Vagina (tissue), 2 donors: ENCODE measurements at regions not wholly inside any gene's neighbourhood (a gene's known extent, or its start where the extent isn't known, plus 50 kb on each side); places are given as distances from the start of the nearest gene placed in this dataset.

Source experiments
- DNase-seq, 2 donors: peaks; one replicate each; pipeline ENCODE4 v3.0.0-alpha.2; 2017; ENCODE audit errors: extremely low spot score in 2 of 2
- H3K27ac ChIP-seq: fragments of 200-600 bp; sonication (generic); one replicate; pipeline ENCODE4 v1.5.1; 2019
- H3K27me3 ChIP-seq: fragments of 200-600 bp; sonication (generic); one replicate; pipeline ENCODE4 v1.5.1; 2019
- H3K36me3 ChIP-seq, 2 donors: fragments of 200-600 bp; sonication (generic); one replicate each; pipeline ENCODE4 v1.5.1; 2017 to 2019
- H3K4me1 ChIP-seq: fragments of 200-600 bp; sonication (generic); one replicate; pipeline ENCODE4 v1.5.1; 2019
- H3K4me3 ChIP-seq, 2 donors: fragments of 200-600 bp; sonication (generic); 1 replicate in 1 of 2; 2 replicates in 1 of 2; pipeline ENCODE4 v1.5.1; 2016 to 2019
- H3K9me3 ChIP-seq: fragments of 200-600 bp; sonication (generic); one replicate; pipeline ENCODE4 v1.5.1; 2019
- POLR2A ChIP-seq, 2 donors: fragments of 450-650 bp; IDR thresholded peaks; one replicate each; pipeline ENCODE4 v1.6.1; 2017; ENCODE audit warnings: antibody characterized with exemption in 2 of 2, mild to moderate bottlenecking in 2 of 2, moderate library complexity in 2 of 2
- POLR2AphosphoS5 ChIP-seq, 2 donors: sonication (generic); formaldehyde crosslinking; IDR thresholded peaks; one replicate each; pipeline ENCODE4 v1.9.0; 2017; ENCODE audit warnings: antibody characterized with exemption in 2 of 2, mild to moderate bottlenecking in 2 of 2, low read depth in 1 of 2; ENCODE audit not compliant: insufficient read depth in 1 of 2
- intact Hi-C: fragments of 100-400 bp; cut with DNase I; formaldehyde crosslinking; loops from one replicate; pipeline ENCODE4 v1.15.1; 2023
- TF ChIP-seq, protein P1 (sequence below), 3 experiments: fragments of 450-650 bp in 2 of 3; fragments of 200-600 bp in 1 of 3; sonication (generic) in 1 of 3; IDR thresholded peaks; one replicate each; pipeline ENCODE4 v1.5.1; 2017 to 2019; ENCODE audit warnings: antibody characterized with exemption in 3 of 3, mild to moderate bottlenecking in 2 of 3, moderate library complexity in 2 of 3

DNA sequence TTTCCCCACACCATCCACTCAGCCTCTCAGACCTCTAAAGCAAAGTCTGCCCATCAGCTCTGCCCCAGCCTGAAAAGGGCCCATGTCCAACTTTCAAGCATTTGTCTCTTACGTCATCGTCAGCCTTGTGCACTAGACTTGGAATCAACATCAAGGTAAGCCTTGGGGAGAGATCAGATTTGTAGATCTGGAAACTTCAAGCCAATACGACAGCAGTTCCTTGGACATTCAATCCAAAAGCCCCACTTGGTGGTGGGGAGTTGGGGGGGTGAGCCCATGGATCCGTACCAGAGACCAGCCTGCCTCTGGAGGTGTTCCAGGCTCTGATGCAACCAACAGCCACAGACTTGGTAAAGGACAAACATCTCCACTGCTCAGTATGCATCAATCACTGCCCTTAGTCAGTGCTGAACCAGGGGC, 206.8 kb upstream of the MEIS1 start:
- H3K27ac ChIP-seq, result no peak overlapping the region
- H3K27me3 ChIP-seq, result no peaks in the 10 kb centered on the region
- no peaks in the 10 kb centered on the region for H3K36me3 ChIP-seq
- no peak for DNase-seq
- no peaks in the 10 kb centered on the region for H3K4me1 ChIP-seq
- H3K9me3 ChIP-seq, result no peaks in the 10 kb centered on the region
- TF ChIP-seq, protein P1, sequence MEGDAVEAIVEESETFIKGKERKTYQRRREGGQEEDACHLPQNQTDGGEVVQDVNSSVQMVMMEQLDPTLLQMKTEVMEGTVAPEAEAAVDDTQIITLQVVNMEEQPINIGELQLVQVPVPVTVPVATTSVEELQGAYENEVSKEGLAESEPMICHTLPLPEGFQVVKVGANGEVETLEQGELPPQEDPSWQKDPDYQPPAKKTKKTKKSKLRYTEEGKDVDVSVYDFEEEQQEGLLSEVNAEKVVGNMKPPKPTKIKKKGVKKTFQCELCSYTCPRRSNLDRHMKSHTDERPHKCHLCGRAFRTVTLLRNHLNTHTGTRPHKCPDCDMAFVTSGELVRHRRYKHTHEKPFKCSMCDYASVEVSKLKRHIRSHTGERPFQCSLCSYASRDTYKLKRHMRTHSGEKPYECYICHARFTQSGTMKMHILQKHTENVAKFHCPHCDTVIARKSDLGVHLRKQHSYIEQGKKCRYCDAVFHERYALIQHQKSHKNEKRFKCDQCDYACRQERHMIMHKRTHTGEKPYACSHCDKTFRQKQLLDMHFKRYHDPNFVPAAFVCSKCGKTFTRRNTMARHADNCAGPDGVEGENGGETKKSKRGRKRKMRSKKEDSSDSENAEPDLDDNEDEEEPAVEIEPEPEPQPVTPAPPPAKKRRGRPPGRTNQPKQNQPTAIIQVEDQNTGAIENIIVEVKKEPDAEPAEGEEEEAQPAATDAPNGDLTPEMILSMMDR (IDR thresholded peaks at IDR 0.05), result no peak
- TF ChIP-seq POLR2A (IDR thresholded peaks at IDR 0.05) (no peak), POLR2AphosphoS5 (IDR thresholded peaks at IDR 0.05; ENCODE audit: insufficient read depth in 1 of 2, low read depth in 1 of 2) (no peak)
- H3K4me3 ChIP-seq, result no peak overlapping the region
- intact Hi-C loops, result no loop called here

DNA sequence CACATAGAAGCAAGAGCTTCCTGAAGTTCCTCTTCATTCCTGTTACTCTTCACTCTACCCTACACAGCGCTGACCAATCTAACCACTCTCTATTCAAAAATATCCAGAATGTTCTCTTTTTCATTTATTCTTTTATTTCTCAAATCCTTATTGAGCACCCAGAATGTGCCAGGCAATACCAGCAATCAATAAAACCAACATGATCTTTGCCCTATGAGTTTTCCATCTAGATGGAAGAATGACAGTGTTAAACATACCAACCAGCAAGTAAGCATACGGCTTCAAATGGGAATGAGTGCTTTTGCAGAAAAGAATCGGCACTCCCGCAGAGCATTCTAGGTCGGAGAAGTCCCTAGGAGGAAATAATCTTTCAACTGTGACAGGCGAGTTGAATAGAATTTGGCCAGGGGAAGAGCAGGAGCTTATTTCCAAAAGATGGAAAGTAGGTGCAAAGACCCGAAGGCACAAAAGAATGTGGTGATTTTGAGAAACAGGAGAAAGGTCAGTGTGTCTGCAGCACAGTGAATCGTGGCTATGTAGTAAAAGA, 217.8 kb upstream of the MEIS1 start:
- H3K36me3 ChIP-seq, result no peaks in the 10 kb centered on the region
- TF ChIP-seq POLR2AphosphoS5 (IDR thresholded peaks at IDR 0.05; ENCODE audit: insufficient read depth in 1 of 2, low read depth in 1 of 2) (no peak), POLR2A (IDR thresholded peaks at IDR 0.05) (no peak)
- TF ChIP-seq, protein P1 (IDR thresholded peaks at IDR 0.05), result no peak
- no peak overlapping the region for H3K27ac ChIP-seq
- no peaks in the 10 kb centered on the region for H3K27me3 ChIP-seq
- no peak overlapping the region for H3K4me3 ChIP-seq
- H3K4me1 ChIP-seq, result no peaks in the 10 kb centered on the region
- H3K9me3 ChIP-seq, result no peaks in the 10 kb centered on the region
- intact Hi-C loops, result no loop called here
- no peak for DNase-seq

DNA sequence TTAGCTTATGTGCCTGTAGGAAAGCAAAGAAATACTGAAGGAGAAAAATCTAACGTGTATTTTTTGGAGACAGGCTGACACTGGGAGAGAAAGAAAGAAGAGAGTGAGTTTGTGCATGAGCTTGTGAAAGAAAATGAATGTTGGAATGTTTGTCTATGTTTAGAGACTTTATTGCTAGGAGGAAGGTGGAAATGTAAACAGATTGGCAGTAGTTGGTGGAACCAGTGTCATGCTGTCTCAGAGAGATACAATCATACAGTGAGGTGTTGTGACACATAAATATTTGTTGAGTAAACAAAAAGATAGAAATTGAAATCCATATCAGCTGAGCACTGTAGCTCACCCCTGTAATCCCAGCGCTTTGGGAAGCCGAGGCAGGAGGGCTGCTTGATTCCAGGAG, 222.2 kb upstream of the MEIS1 start:
- Histone ChIP-seq H3K9me3 (no peaks in the 10 kb centered on the region), H3K4me1 (no peaks in the 10 kb centered on the region), H3K36me3 (no peaks in the 10 kb centered on the region), H3K27ac (no peak overlapping the region), H3K27me3 (no peaks in the 10 kb centered on the region), H3K4me3 (no peak overlapping the region)
- no peak for TF ChIP-seq POLR2A (IDR thresholded peaks at IDR 0.05)
- TF ChIP-seq, protein P1 (IDR thresholded peaks at IDR 0.05), result no peak
- TF ChIP-seq POLR2AphosphoS5 (IDR thresholded peaks at IDR 0.05; ENCODE audit: insufficient read depth in 1 of 2, low read depth in 1 of 2), result no peak
- intact Hi-C loops, result no loop called here
- DNase-seq, result no peak

DNA sequence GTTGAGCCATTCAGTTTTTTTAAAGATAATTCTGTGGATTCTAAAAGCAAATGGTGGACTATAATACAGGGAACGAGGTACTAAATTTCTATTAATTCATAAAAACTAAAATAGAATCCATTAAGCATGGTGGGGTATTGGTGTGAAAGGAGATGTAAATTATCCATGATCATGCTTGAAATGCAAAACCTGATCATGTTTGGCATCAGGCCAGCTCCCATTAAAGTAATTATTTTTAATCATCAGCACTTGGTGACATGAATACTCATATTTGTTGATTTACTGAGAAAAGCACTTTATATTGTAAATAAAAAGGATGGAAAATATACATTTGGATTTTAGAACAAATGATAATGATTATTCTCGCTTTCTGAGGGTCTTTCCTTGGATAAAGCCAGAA, 232.3 kb upstream of the MEIS1 start:
- no peaks in the 10 kb centered on the region for H3K4me1 ChIP-seq
- no peak for DNase-seq
- H3K27me3 ChIP-seq, result no peaks in the 10 kb centered on the region
- no peaks in the 10 kb centered on the region for H3K36me3 ChIP-seq
- H3K27ac ChIP-seq, result no peak overlapping the region
- TF ChIP-seq, protein P1 (IDR thresholded peaks at IDR 0.05), result no peak
- TF ChIP-seq POLR2AphosphoS5 (IDR thresholded peaks at IDR 0.05; ENCODE audit: insufficient read depth in 1 of 2, low read depth in 1 of 2), result no peak
- TF ChIP-seq POLR2A (IDR thresholded peaks at IDR 0.05), result no peak
- no peaks in the 10 kb centered on the region for H3K9me3 ChIP-seq
- no peak overlapping the region for H3K4me3 ChIP-seq
- intact Hi-C loops, result no loop called here

DNA sequence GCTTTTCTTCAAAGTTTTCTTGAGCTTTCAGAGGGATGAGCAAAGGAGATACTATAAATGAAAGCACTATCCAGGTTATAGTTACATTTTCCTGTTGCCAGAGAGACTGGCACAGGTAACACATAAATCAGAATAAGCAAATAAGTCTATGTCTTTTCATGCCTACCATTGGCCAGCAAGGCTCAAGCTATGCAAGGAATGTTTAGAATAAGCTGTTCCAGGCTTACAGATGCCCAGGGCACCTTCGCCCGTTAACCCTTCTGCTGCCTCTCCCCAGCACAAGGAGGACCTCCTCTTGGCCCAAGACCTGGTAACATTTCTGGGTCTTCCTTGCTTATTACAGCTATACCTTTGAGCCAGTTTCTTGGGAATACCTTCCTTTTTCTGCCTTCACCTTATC, 233.7 kb upstream of the MEIS1 start:
- no peak overlapping the region for H3K27ac ChIP-seq
- no peaks in the 10 kb centered on the region for H3K36me3 ChIP-seq
- H3K27me3 ChIP-seq, result no peaks in the 10 kb centered on the region
- TF ChIP-seq POLR2A (IDR thresholded peaks at IDR 0.05), result no peak
- no peak for TF ChIP-seq POLR2AphosphoS5 (IDR thresholded peaks at IDR 0.05; ENCODE audit: insufficient read depth in 1 of 2, low read depth in 1 of 2)
- TF ChIP-seq, protein P1 (IDR thresholded peaks at IDR 0.05), result no peak
- intact Hi-C loops, result no loop called here
- no peak for DNase-seq
- H3K4me3 ChIP-seq, result no peak overlapping the region
- H3K4me1 ChIP-seq, result no peaks in the 10 kb centered on the region
- H3K9me3 ChIP-seq, result no peaks in the 10 kb centered on the region
